Lung (tissue), 11 donors: ENCODE measurements at regions not wholly inside any gene's neighbourhood (a gene's known extent, or its start where the extent isn't known, plus 50 kb on each side); places are given as distances from the start of the nearest gene placed in this dataset.

Experiments
- ATAC-seq: fragments of 200-7000 bp; cut with Tn5 transposase; one replicate; pipeline ENCODE4 v1.9.1; 2020; ENCODE audit warnings: moderate number of reproducible peaks; ENCODE audit not compliant: insufficient read depth, low FRiP score
- DNase-seq, 3 donors: peaks; one replicate each; pipeline ENCODE4 v3.0.0-alpha.2; 2013 to 2017
- H3K27ac ChIP-seq, 2 donors: one replicate each; pipeline ENCODE4 v1.5.1; 2013; ENCODE audit warnings: mild to moderate bottlenecking in 2 of 2, moderate library complexity in 2 of 2, control low read depth in 1 of 2, inconsistent platforms in 1 of 2, low read depth in 1 of 2, low read length in 1 of 2
- H3K27me3 ChIP-seq, 3 donors: one replicate each; pipeline ENCODE4 v1.5.1; 2013; ENCODE audit warnings: low read length in 2 of 3; ENCODE audit not compliant: control insufficient read depth in 3 of 3, insufficient read depth in 3 of 3
- H3K36me3 ChIP-seq, 4 donors: one replicate each; pipeline ENCODE4 v1.5.1; 2013; ENCODE audit warnings: low read length in 4 of 4, mild to moderate bottlenecking in 1 of 4, moderate library complexity in 1 of 4; ENCODE audit not compliant: control insufficient read depth in 4 of 4, insufficient read depth in 4 of 4
- H3K4me1 ChIP-seq, 5 donors: one replicate each; pipeline ENCODE4 v1.5.1; 2013; ENCODE audit warnings: low read length in 5 of 5, mild to moderate bottlenecking in 2 of 5, moderate library complexity in 1 of 5; ENCODE audit not compliant: control insufficient read depth in 5 of 5, insufficient read depth in 5 of 5
- H3K4me3 ChIP-seq: one replicate; pipeline ENCODE4 v1.5.1; 2013; ENCODE audit warnings: mild to moderate bottlenecking, control low read depth, moderate library complexity
- H3K9ac ChIP-seq, 2 donors: one replicate each; pipeline ENCODE4 v1.5.1; 2013; ENCODE audit warnings: low read length in 2 of 2, control low read depth in 1 of 2; ENCODE audit not compliant: insufficient read depth in 1 of 2
- H3K9me3 ChIP-seq, 4 donors: one replicate each; pipeline ENCODE4 v1.5.1; 2013; ENCODE audit warnings: low read length in 3 of 4, mild to moderate bottlenecking in 1 of 4, moderate library complexity in 1 of 4; ENCODE audit not compliant: control insufficient read depth in 4 of 4, insufficient read depth in 3 of 4
- CTCF ChIP-seq: IDR thresholded peaks from 2 replicates; pipeline ENCODE4 v1.5.1; 2012; ENCODE audit warnings: mild to moderate bottlenecking; ENCODE audit errors: control extremely low read depth, extremely low read depth
- WGBS, 2 donors: extraction: QIAGEN DNeasy Blood & Tissue Kit; methylation state at CpG; one replicate each; pipeline ENCODE4 v1.1.7; 2013; 5-methylcytosine and 5-hydroxymethylcytosine counted together
- donor health status: control.
- donor health status: control.
- donor health status: Bipolar disorder and iron deficiency.
- donor health status: healthy.
- donor health status: DM: yes; HTN: yes; CAD: no.

GRCh38 chr13:109403012-109403421 is 383.4 kb downstream of the IRS2 start:
- DNase-seq = no peak

GRCh38 chr13:109401891-109402290 is 384.5 kb downstream of the IRS2 start:
- no peak overlapping the region for H3K4me3 ChIP-seq
- no peaks in the 10 kb centered on the region for H3K4me1 ChIP-seq
- H3K9me3 ChIP-seq = peaks cover 0 to 2% (median under 1%) of the 10 kb centered on the region in 4 donors
- no peak for DNase-seq
- no peak for ATAC-seq
- no peak overlapping the region for H3K27ac ChIP-seq
- no peak for TF ChIP-seq CTCF
- WGBS, 2 donors = 79 to 86% methylated on average over 6 of the region's 6 CpGs
- H3K9ac ChIP-seq = no peak overlapping the region
- no peaks in the 10 kb centered on the region for H3K27me3 ChIP-seq
- H3K36me3 ChIP-seq = no peaks in the 10 kb centered on the region

More at GRCh38 chr13:109403012-109403421, 383.4 kb downstream of the IRS2 start:
- 34 to 62% methylated on average over 7 of the region's 7 CpGs for WGBS, 2 donors
- Histone ChIP-seq H3K9me3 (peaks cover 0 to 2% (median under 1%) of the 10 kb centered on the region in 4 donors), H3K36me3 (no peaks in the 10 kb centered on the region), H3K4me1 (no peaks in the 10 kb centered on the region), H3K4me3 (no peak overlapping the region), H3K27me3 (no peaks in the 10 kb centered on the region), H3K27ac (no peak overlapping the region), H3K9ac (no peak overlapping the region)
- no peak for ATAC-seq
- TF ChIP-seq CTCF = no peak

GRCh38 chr13:109401307-109401706 is 385.1 kb downstream of the IRS2 start:
- Histone ChIP-seq H3K27me3 (no peaks in the 10 kb centered on the region), H3K36me3 (no peaks in the 10 kb centered on the region), H3K4me1 (no peaks in the 10 kb centered on the region), H3K4me3 (no peak overlapping the region), H3K9me3 (peaks cover 0 to 2% (median under 1%) of the 10 kb centered on the region in 4 donors), H3K27ac (no peak overlapping the region), H3K9ac (no peak overlapping the region)
- DNase-seq (no peak), ATAC-seq (no peak)
- whole genome bisulfite sequencing, 2 donors = 85% methylated on average over 9 of the region's 9 CpGs
- TF ChIP-seq CTCF = no peak

GRCh38 chr13:109400624-109401257 is 385.6 kb downstream of the IRS2 start:
- H3K9ac ChIP-seq = no peak overlapping the region
- H3K27ac ChIP-seq = no peak overlapping the region
- H3K4me1 ChIP-seq = no peaks in the 10 kb centered on the region
- H3K9me3 ChIP-seq = peaks cover 0 to 2% (median under 1%) of the 10 kb centered on the region in 4 donors
- no peaks in the 10 kb centered on the region for H3K36me3 ChIP-seq
- 88 to 93% methylated on average over 11 of the region's 11 CpGs for WGBS, 2 donors
- H3K4me3 ChIP-seq = no peak overlapping the region
- ATAC-seq (no peak), DNase-seq (no peak)
- TF ChIP-seq CTCF = no peak
- no peaks in the 10 kb centered on the region for H3K27me3 ChIP-seq
